GM23338 (cell line): ENCODE measurements at regions not wholly inside any gene's neighbourhood (a gene's known extent, or its start where the extent isn't known, plus 50 kb on each side); places are given as distances from the start of the nearest gene placed in this dataset.

ENCODE experiments used
- ATAC-seq: fragments of 200-7000 bp; cut with Tn5 transposase; 3 replicates; pipeline ENCODE4 v1.9.1; 2020
- DNase-seq: peaks from one replicate; pipeline ENCODE4 v3.0.0-alpha.2; 2015; ENCODE audit warnings: low spot score
- H2AFZ ChIP-seq: fragments of 200-600 bp; sonication (generic); 2 replicates; pipeline ENCODE4 v1.8.0; 2016; ENCODE audit warnings: antibody characterized with exemption, mild to moderate bottlenecking, moderate library complexity
- H3F3A ChIP-seq: fragments of 200-600 bp; sonication (generic); replicated peaks from 2 replicates; pipeline ENCODE4 v1.8.0; 2017; ENCODE audit warnings: antibody characterized with exemption, mixed run types, low read depth
- H3K27ac ChIP-seq: fragments of 200-600 bp; sonication (generic); 2 replicates; pipeline ENCODE4 v1.6.1; 2016; ENCODE audit warnings: low read depth
- H3K27me3 ChIP-seq: fragments of 200-600 bp; sonication (generic); 2 replicates; pipeline ENCODE4 v1.8.0; 2016; ENCODE audit warnings: mild to moderate bottlenecking, mixed run types, moderate library complexity; ENCODE audit not compliant: insufficient read depth
- H3K36me3 ChIP-seq: fragments of 200-600 bp; sonication (generic); 2 replicates; pipeline ENCODE4 v1.8.0; 2016; ENCODE audit warnings: mild to moderate bottlenecking; ENCODE audit not compliant: insufficient read depth
- H3K4me1 ChIP-seq: fragments of 200-600 bp; sonication (generic); 2 replicates; pipeline ENCODE4 v1.8.0; 2016; ENCODE audit warnings: mild to moderate bottlenecking, moderate library complexity; ENCODE audit not compliant: insufficient read depth
- H3K4me2 ChIP-seq: fragments of 200-600 bp; sonication (generic); 2 replicates; pipeline ENCODE4 v1.7.1; 2017; ENCODE audit warnings: mixed run types
- H3K4me3 ChIP-seq: fragments of 200-600 bp; sonication (generic); 2 replicates; pipeline ENCODE4 v1.6.1; 2016; ENCODE audit warnings: mixed run types
- H3K79me2 ChIP-seq: fragments of 200-600 bp; sonication (generic); replicated peaks from 2 replicates; pipeline ENCODE4 v1.8.0; 2017; ENCODE audit warnings: mild to moderate bottlenecking; ENCODE audit not compliant: insufficient read depth
- H3K9me2 ChIP-seq: fragments of 200-600 bp; sonication (generic); 2 replicates; pipeline ENCODE4 v1.8.0; 2017; ENCODE audit not compliant: insufficient read depth
- H4K20me1 ChIP-seq: fragments of 200-600 bp; sonication (generic); replicated peaks from 2 replicates; pipeline ENCODE4 v1.8.0; 2017; ENCODE audit warnings: mild to moderate bottlenecking; ENCODE audit not compliant: insufficient read depth
- H3K27ac Mint-ChIP-seq: 2 replicates; pipeline ENCODE4 v1.8.0; 2020; ENCODE audit warnings: inconsistent platforms, mild to moderate bottlenecking, moderate library complexity, mixed read lengths
- H3K27me3 Mint-ChIP-seq: 3 replicates; pipeline ENCODE4 v1.8.0; 2022; ENCODE audit warnings: low read depth, mild to moderate bottlenecking, moderate library complexity, mixed read lengths, inconsistent platforms; ENCODE audit not compliant: insufficient read depth, poor library complexity
- H3K36me3 Mint-ChIP-seq: 3 replicates; pipeline ENCODE4 v1.8.0; 2021; ENCODE audit warnings: low read depth, mild to moderate bottlenecking, inconsistent platforms, moderate library complexity, mixed read lengths
- H3K4me1 Mint-ChIP-seq: 3 replicates; pipeline ENCODE4 v1.8.0; 2020; ENCODE audit warnings: mild to moderate bottlenecking, inconsistent platforms, mixed read lengths
- H3K4me3 Mint-ChIP-seq: 3 replicates; pipeline ENCODE4 v1.8.0; 2021; ENCODE audit warnings: moderate library complexity, mild to moderate bottlenecking, inconsistent platforms, mixed read lengths
- H3K9me3 Mint-ChIP-seq: 3 replicates; pipeline ENCODE4 v1.8.0; 2020; ENCODE audit warnings: moderate library complexity, mild to moderate bottlenecking, inconsistent platforms, mixed read lengths
- CREB1 ChIP-seq: fragments of 250-450 bp; sonication (Bioruptor Pico); IDR thresholded peaks from 2 replicates; pipeline ENCODE4 v1.5.0; 2020; ENCODE audit warnings: low read depth, mild to moderate bottlenecking, moderate library complexity
- CTCF ChIP-seq, 2 experiments: fragments of 200-600 bp in 1 of 2; sonication (generic) in 1 of 2; conservative IDR thresholded peaks; 2 replicates each; pipeline versions ENCODE4 v1.5.1 to v1.6.1; 2016 to 2017; ENCODE audit warnings: antibody characterized with exemption in 2 of 2, low read depth in 2 of 2, mild to moderate bottlenecking in 2 of 2, moderate library complexity in 1 of 2
- ETS1 ChIP-seq: IDR thresholded peaks from 2 replicates; pipeline ENCODE4 v1.6.1; 2016; ENCODE audit warnings: antibody characterized with exemption
- EZH2 ChIP-seq: fragments of 200-600 bp; sonication (generic); IDR thresholded peaks from one replicate; pipeline ENCODE4 v1.8.0; 2017; ENCODE audit warnings: antibody characterized with exemption, mild to moderate bottlenecking, low read depth; ENCODE audit not compliant: unreplicated experiment
- EZH2phosphoT487 ChIP-seq: fragments of 200-600 bp; sonication (generic); IDR thresholded peaks from one replicate; pipeline ENCODE4 v1.8.1; 2018; ENCODE audit warnings: antibody characterized with exemption; ENCODE audit not compliant: unreplicated experiment
- JUNB ChIP-seq: IDR thresholded peaks from one replicate; pipeline ENCODE4 v1.6.1; 2016; ENCODE audit warnings: antibody characterized with exemption; ENCODE audit not compliant: unreplicated experiment
- NANOG ChIP-seq: IDR thresholded peaks from 2 replicates; pipeline ENCODE4 v1.6.1; 2016; ENCODE audit warnings: antibody characterized with exemption, borderline replicate concordance
- POLR2AphosphoS5 ChIP-seq: IDR thresholded peaks from 2 replicates; pipeline ENCODE4 v1.6.1; 2016; ENCODE audit warnings: antibody characterized with exemption, low read depth
- REST ChIP-seq: IDR thresholded peaks from one replicate; pipeline ENCODE4 v1.6.1; 2018; ENCODE audit warnings: antibody characterized with exemption; ENCODE audit not compliant: unreplicated experiment
- STAT1 ChIP-seq: IDR thresholded peaks from one replicate; pipeline ENCODE4 v1.6.1; 2016; ENCODE audit warnings: antibody characterized with exemption; ENCODE audit not compliant: unreplicated experiment
- ZNF114 ChIP-seq: fragments of 250-450 bp; sonication (Bioruptor Pico); IDR thresholded peaks from 2 replicates; pipeline ENCODE4 v1.5.0; 2020; ENCODE audit warnings: mild to moderate bottlenecking, moderate library complexity
- ZNF331 ChIP-seq: fragments of 250-450 bp; sonication (Bioruptor Pico); IDR thresholded peaks from 2 replicates; pipeline ENCODE4 v1.5.0; 2020; ENCODE audit warnings: low read depth, mild to moderate bottlenecking, moderate library complexity
- ZNF462 ChIP-seq: fragments of 250-450 bp; sonication (Bioruptor Pico); IDR thresholded peaks from 2 replicates; pipeline ENCODE4 v1.5.0; 2020; ENCODE audit warnings: mild to moderate bottlenecking, moderate library complexity

- H4K20me1 ChIP-seq = no peaks in the 10 kb centered on the region
- peak overlapping the region; percentile 49; the same call in 1 of the 2 replicates for H3K27ac Mint-ChIP-seq
- H3K9me2 ChIP-seq = no peaks in the 10 kb centered on the region
- H3K79me2 ChIP-seq = no peaks in the 10 kb centered on the region
- no peaks in the 10 kb centered on the region for H3K27me3 ChIP-seq
- ATAC-seq (no peak), DNase-seq (no peak)
- no peak overlapping the region for H2AFZ ChIP-seq
- H3K27ac ChIP-seq = no peak overlapping the region
- TF ChIP-seq JUNB (no peak), REST (no peak), ZNF462 (no peak), ZNF331 (CRISPR knock-in tag) (no peak), ZNF114 (CRISPR knock-in tag) (no peak), NANOG (no peak), EZH2phosphoT487 (no peak), POLR2AphosphoS5 (no peak), CREB1 (CRISPR knock-in tag) (no peak), STAT1 (no peak), EZH2 (no peak), CTCF (conservative IDR thresholded peaks at IDR 0.05; ENCODE audit: low read depth in 2 of 2) (no peak), ETS1 (no peak)
- no peaks in the 10 kb centered on the region for H3K36me3 ChIP-seq
- H3K4me3 Mint-ChIP-seq = no peak overlapping the region
- H3K4me2 ChIP-seq = no peak overlapping the region
- peaks cover 4% of the 10 kb centered on the region for H3K27me3 Mint-ChIP-seq
- H3K4me3 ChIP-seq = no peak overlapping the region
- H3K9me3 Mint-ChIP-seq = peaks cover 80% of the 10 kb centered on the region
- peaks cover 8% of the 10 kb centered on the region for H3K4me1 Mint-ChIP-seq
- no peaks in the 10 kb centered on the region for H3F3A ChIP-seq
- no peaks in the 10 kb centered on the region for H3K4me1 ChIP-seq
- H3K36me3 Mint-ChIP-seq = peaks cover 4% of the 10 kb centered on the region; the same call in 2 of the 3 replicates
Observed at GRCh38 chr2:6163932-6164331, 471.7 kb downstream of the SOX11 start.
